Tibial nerve (tissue), 4 donors: ENCODE measurements at regions not wholly inside any gene's neighbourhood (a gene's known extent, or its start where the extent isn't known, plus 50 kb on each side); places are given as distances from the start of the nearest gene placed in this dataset.

Experiments
- DNase-seq, 2 donors: peaks; one replicate each; pipeline ENCODE4 v3.0.0-alpha.2; 2019; ENCODE audit warnings: low spot score in 2 of 2
- H3K27ac ChIP-seq, 4 donors: fragments of 200-600 bp; sonication (generic) in 3 of 4; one replicate each; pipeline ENCODE4 v1.5.1; 2017 to 2019; ENCODE audit warnings: mild to moderate bottlenecking in 1 of 4
- H3K27me3 ChIP-seq, 2 donors: fragments of 200-600 bp; sonication (generic) in 1 of 2; one replicate each; pipeline versions ENCODE4 v1.5.1 to v1.6.0; 2017 to 2019
- H3K36me3 ChIP-seq, 3 donors: fragments of 200-600 bp; sonication (generic); one replicate each; pipeline ENCODE4 v1.5.1; 2018 to 2019
- H3K4me1 ChIP-seq, 4 donors: fragments of 200-600 bp; sonication (generic) in 3 of 4; one replicate each; pipeline ENCODE4 v1.5.1; 2017 to 2019
- H3K4me3 ChIP-seq, 4 donors: fragments of 200-600 bp; sonication (generic) in 3 of 4; one replicate each; pipeline ENCODE4 v1.5.1; 2017 to 2019; ENCODE audit warnings: mild to moderate bottlenecking in 1 of 4, moderate library complexity in 1 of 4
- H3K9me3 ChIP-seq, 4 donors: fragments of 200-600 bp; sonication (generic) in 3 of 4; one replicate each; pipeline ENCODE4 v1.5.1; 2017 to 2019
- EP300 ChIP-seq, 2 donors: sonication (generic); formaldehyde crosslinking; IDR thresholded peaks; one replicate each; pipeline ENCODE4 v1.6.1; 2017; ENCODE audit warnings: antibody characterized with exemption in 2 of 2, mild to moderate bottlenecking in 1 of 2
- POLR2A ChIP-seq, 2 donors: fragments of 450-650 bp; IDR thresholded peaks; one replicate each; pipeline ENCODE4 v1.6.1; 2017; ENCODE audit warnings: antibody characterized with exemption in 2 of 2, mild to moderate bottlenecking in 2 of 2, moderate library complexity in 2 of 2
- WGBS, 2 donors: methylation state at CpG; one replicate each; pipeline ENCODE4 v1.1.5; 2018; 5-methylcytosine and 5-hydroxymethylcytosine counted together
- TF ChIP-seq, protein P1 (sequence below), 5 experiments: fragments of 200-600 bp in 3 of 5; fragments of 450-650 bp in 2 of 5; sonication (generic) in 3 of 5; IDR thresholded peaks; one replicate each; pipeline ENCODE4 v1.5.1; 2016 to 2019; ENCODE audit warnings: antibody characterized with exemption in 5 of 5, mild to moderate bottlenecking in 3 of 5, moderate library complexity in 2 of 5

DNA sequence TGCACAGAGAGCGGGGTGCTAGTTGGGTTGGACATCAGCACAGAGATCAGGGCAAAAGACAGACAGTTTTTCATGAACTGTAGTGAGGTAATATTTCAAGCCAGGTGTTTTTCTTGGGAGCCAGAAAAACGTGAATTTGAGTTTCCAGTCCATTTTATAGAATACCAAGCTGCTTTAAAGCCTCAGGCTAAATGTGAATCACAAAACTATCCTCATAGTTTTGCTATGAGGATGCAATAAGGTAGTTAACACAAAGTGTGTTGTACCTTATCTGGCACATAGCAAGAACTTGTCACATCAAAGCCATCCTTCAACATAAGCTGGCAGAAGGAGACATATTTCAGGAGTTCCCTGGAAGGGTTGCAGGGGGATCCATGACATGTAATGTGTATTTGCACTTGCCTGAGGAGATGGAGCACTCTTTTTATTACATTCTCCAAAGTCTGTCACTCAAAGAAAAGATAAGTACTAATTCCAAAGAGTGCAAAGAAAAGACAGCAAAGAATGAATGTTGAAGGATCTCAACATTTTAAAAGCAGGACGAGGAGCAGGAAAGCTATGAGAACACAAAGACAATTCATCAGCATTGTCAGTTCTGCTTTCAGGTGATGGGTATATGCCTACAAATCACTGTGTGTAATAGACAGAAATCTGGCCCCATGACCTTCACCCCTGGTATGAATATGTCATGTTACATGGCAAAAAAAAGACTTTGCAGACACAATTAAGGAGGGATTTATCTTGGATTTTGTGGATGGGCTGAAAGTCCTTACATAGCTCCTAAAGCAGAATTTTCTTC is 1046.4 kb downstream of the NTRK3 start:
- no peak for DNase-seq
- Histone ChIP-seq H3K27ac (no peak overlapping the region), H3K4me3 (no peak overlapping the region), H3K4me1 (peaks cover 0 to 18% (median 3%) of the 10 kb centered on the region in 4 donors), H3K9me3 (no peaks in the 10 kb centered on the region), H3K27me3 (no peaks in the 10 kb centered on the region), H3K36me3 (no peaks in the 10 kb centered on the region)
- TF ChIP-seq POLR2A (IDR thresholded peaks at IDR 0.05) (no peak), EP300 (IDR thresholded peaks at IDR 0.05) (no peak)
- TF ChIP-seq, protein P1, sequence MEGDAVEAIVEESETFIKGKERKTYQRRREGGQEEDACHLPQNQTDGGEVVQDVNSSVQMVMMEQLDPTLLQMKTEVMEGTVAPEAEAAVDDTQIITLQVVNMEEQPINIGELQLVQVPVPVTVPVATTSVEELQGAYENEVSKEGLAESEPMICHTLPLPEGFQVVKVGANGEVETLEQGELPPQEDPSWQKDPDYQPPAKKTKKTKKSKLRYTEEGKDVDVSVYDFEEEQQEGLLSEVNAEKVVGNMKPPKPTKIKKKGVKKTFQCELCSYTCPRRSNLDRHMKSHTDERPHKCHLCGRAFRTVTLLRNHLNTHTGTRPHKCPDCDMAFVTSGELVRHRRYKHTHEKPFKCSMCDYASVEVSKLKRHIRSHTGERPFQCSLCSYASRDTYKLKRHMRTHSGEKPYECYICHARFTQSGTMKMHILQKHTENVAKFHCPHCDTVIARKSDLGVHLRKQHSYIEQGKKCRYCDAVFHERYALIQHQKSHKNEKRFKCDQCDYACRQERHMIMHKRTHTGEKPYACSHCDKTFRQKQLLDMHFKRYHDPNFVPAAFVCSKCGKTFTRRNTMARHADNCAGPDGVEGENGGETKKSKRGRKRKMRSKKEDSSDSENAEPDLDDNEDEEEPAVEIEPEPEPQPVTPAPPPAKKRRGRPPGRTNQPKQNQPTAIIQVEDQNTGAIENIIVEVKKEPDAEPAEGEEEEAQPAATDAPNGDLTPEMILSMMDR (IDR thresholded peaks at IDR 0.05), result no peak
- WGBS, 2 donors, result 59 to 80% methylated on average over 3 of the region's 3 CpGs

DNA sequence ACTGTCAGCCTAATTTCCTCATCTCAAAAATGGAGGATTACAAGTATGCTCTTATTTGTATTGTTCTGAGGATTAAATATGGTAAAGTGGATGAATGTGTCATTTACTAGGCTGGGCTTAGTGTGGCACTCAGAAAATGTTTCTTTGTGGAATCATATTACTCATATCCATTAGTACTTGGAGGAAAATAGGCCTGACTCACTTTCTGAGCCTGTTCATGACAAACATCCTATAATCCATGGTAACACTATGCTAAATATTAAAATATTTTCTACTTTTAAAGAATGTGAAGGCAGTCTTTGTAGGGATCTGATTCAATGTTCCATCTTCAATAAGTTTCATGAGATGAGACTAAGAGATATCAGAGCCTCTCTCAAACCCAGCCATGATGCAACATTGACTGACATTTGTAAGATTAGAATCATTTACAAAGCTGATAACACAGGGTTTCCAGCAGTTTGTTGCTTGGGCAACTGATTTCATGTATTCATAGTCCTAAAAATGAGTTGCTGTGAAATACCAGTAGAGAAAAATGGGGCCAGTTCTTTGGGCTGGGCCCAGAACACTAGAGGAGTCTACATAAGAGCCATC is 1048.5 kb downstream of the NTRK3 start:
- Histone ChIP-seq H3K9me3 (no peaks in the 10 kb centered on the region), H3K4me3 (no peak overlapping the region), H3K27me3 (no peaks in the 10 kb centered on the region), H3K27ac (no peak overlapping the region), H3K36me3 (no peaks in the 10 kb centered on the region), H3K4me1 (peaks cover 0 to 6% (median 0%) of the 10 kb centered on the region in 4 donors)
- TF ChIP-seq POLR2A (IDR thresholded peaks at IDR 0.05) (no peak), EP300 (IDR thresholded peaks at IDR 0.05) (no peak)
- TF ChIP-seq, protein P1 (IDR thresholded peaks at IDR 0.05), result no peak
- DNase-seq, result no peak

DNA sequence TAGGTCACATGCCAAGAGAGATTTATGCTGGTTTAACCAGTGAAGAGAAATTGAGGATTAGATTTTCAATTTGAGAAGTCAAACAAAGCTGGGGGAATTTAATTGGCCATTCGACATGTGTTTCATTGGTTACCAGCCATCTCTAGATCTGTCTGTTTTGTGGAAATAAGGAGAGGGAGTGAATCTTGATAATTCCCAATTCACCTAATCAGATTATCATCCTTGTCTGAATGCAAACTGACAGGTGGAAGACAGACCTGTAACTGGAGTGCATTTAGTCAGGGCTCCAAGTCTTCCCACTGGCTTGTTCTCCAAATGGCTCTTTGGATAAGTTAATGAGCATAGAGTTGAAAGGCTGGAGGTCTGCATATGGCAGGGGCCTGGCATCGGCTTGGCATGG is 1049.3 kb downstream of the NTRK3 start:
- Histone ChIP-seq H3K36me3 (no peaks in the 10 kb centered on the region), H3K4me3 (no peak overlapping the region), H3K27ac (no peak overlapping the region), H3K9me3 (no peaks in the 10 kb centered on the region), H3K27me3 (no peaks in the 10 kb centered on the region), H3K4me1 (no peaks in the 10 kb centered on the region)
- TF ChIP-seq, protein P1 (IDR thresholded peaks at IDR 0.05), result no peak
- TF ChIP-seq POLR2A (IDR thresholded peaks at IDR 0.05) (no peak), EP300 (IDR thresholded peaks at IDR 0.05) (no peak)
- DNase-seq, result no peak
- 74 to 87% methylated on average over 1 to 2 of the region's 2 CpGs for WGBS, 2 donors

DNA sequence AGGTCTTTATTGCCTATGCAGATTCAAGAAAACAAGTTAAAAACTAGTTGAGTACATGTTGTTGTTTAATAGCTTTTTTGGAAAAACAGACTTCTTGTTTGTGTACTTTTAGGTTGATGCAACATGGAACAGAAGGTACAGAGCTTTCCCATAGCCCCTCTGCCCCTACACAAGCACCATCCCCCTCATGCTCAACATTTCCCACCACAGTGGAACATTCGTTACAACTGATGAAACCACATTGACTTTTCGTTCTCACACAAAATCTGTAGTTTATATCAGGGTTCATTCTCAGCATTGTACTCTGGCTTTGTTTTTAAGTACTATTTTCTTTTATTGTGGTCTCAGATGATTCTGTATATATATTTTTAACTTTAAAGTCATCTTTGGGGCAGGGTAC is 1054.6 kb downstream of the NTRK3 start:
- Histone ChIP-seq H3K27me3 (no peaks in the 10 kb centered on the region), H3K4me3 (no peak overlapping the region), H3K27ac (no peak overlapping the region), H3K9me3 (no peaks in the 10 kb centered on the region), H3K4me1 (no peaks in the 10 kb centered on the region), H3K36me3 (no peaks in the 10 kb centered on the region)
- DNase-seq, result no peak
- WGBS, 2 donors, result 80 to 83% methylated on average over 2 of the region's 2 CpGs
- TF ChIP-seq, protein P1 (IDR thresholded peaks at IDR 0.05), result no peak
- no peak for TF ChIP-seq POLR2A (IDR thresholded peaks at IDR 0.05)
- no peak for TF ChIP-seq EP300 (IDR thresholded peaks at IDR 0.05)

DNA sequence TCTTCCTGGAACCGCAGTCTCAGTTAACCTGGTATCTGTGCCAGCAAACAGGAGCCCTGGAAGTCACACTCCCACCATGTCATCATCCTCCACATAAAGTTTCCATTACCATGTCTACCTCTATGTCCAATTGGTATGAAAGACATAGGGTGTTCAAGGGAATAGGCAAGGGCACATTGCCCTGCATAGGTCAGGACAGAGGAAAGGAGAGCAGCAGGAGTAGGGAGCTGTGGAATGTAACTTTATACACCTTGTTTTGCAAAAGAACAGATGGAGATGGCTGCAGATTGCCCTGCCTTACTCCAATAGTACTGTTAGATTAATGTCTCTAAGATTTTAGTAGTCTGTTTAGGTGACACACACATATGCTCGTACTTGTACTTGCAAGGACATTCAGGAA is 1056.4 kb downstream of the NTRK3 start:
- DNase-seq, result no peak
- no peak for TF ChIP-seq EP300 (IDR thresholded peaks at IDR 0.05)
- TF ChIP-seq, protein P1 (IDR thresholded peaks at IDR 0.05), result no peak
- no peak for TF ChIP-seq POLR2A (IDR thresholded peaks at IDR 0.05)
- H3K4me3 ChIP-seq, result no peak overlapping the region
- H3K27ac ChIP-seq, result no peak overlapping the region
- no peaks in the 10 kb centered on the region for H3K9me3 ChIP-seq
- no peaks in the 10 kb centered on the region for H3K4me1 ChIP-seq
- WGBS, 2 donors, result 90 to 95% methylated on average over 2 of the region's 2 CpGs
- H3K36me3 ChIP-seq, result no peaks in the 10 kb centered on the region
- no peaks in the 10 kb centered on the region for H3K27me3 ChIP-seq
